Right lobe of liver (tissue), 4 donors: ENCODE measurements at regions not wholly inside any gene's neighbourhood (a gene's known extent, or its start where the extent isn't known, plus 50 kb on each side); places are given as distances from the start of the nearest gene placed in this dataset.

ENCODE experiments used
- CTCF ChIP-seq, 4 donors: fragments of 200-600 bp in 3 of 4; fragments of 450-650 bp in 1 of 4; IDR thresholded peaks; one replicate each; pipeline versions ENCODE4 v1.5.1 to v1.8.0; 2016 to 2022; ENCODE audit warnings: antibody characterized with exemption in 4 of 4, mild to moderate bottlenecking in 2 of 4
- POLR2A ChIP-seq: fragments of 450-650 bp; IDR thresholded peaks from one replicate; pipeline ENCODE4 v1.6.1; 2017; ENCODE audit warnings: antibody characterized with exemption, mild to moderate bottlenecking
- donor health status: DM: no; HTN: no; CAD: no.
- donor health status: DM: no; HTN: no; CAD: no.
- donor health status: DM: no; HTN: yes; CAD: no.

GRCh38 chr1:61569303-61569621 lies 155.7 kb downstream of the TM2D1 start:
- TF ChIP-seq CTCF (IDR thresholded peaks at IDR 0.05) (no peak), POLR2A (no peak)
